HG03066 (cell line): ENCODE measurements at regions not wholly inside any gene's neighbourhood (a gene's known extent, or its start where the extent isn't known, plus 50 kb on each side); places are given as distances from the start of the nearest gene placed in this dataset.
"Not testable (repeated sequence)": the region's sequence is repeated elsewhere in the genome, so short reads cannot be mapped to it uniquely, and the experiment has no call there.

Experiments
- ATAC-seq: cut with Tn5 transposase; IDR thresholded peaks from one replicate; pipeline ENCODE4 v1.9.1; 2021; ENCODE audit warnings: low read depth; ENCODE audit not compliant: unreplicated experiment

GRCh38 chr7:137110535-137110934 is 233.0 kb downstream of the PTN start:
- ATAC-seq: no peak

DNA sequence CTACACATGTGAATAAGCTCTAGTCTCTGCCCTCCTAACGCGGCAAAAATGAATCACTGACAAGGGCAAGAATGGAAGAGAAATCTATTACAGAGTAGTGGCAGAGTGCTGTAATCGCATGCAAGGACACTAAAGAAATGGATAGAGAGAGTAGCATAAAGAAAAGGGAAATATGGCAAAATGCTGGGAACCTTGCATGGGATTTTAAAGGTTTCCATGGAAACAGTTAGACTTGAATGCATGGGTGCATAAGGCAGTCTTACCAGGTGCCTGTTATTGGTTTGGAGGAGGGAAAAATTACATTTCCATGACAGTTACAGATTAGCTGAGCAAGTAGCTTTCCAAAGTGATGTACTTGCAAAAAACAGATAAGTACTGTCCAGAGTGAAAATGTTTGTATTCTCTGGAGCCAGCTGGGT is 233.4 kb downstream of the PTN start:
- ATAC-seq: no peak

GRCh38 chr7:137107802-137108201 is 235.7 kb downstream of the PTN start:
- not testable (repeated sequence) for ATAC-seq

- ATAC-seq: not testable (repeated sequence)
These were observed 235.1 kb downstream of the CHRM2 start for GRCh38 chr7:137103526-137103925.

GRCh38 chr7:137097111-137097510 is 228.7 kb downstream of the CHRM2 start:
- ATAC-seq: no peak

DNA sequence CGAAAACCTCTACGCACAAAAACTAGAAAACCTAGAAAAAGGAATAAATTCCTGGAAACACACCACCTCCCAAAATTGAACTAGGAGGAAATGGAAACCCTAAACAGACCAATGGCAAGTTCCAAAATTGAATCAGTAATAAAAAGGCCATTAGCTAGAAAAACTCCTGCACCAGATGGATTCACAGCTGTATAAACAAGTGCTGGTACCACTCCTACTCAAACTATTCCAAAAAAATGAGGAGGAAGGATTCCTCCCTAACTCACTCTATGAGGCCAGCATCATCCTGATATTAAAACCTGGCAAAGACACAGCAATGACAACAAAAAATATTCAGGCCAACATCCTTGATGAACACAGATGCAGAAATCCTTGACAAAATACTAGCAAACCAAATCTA is 228.2 kb downstream of the CHRM2 start:
- no peak for ATAC-seq

DNA sequence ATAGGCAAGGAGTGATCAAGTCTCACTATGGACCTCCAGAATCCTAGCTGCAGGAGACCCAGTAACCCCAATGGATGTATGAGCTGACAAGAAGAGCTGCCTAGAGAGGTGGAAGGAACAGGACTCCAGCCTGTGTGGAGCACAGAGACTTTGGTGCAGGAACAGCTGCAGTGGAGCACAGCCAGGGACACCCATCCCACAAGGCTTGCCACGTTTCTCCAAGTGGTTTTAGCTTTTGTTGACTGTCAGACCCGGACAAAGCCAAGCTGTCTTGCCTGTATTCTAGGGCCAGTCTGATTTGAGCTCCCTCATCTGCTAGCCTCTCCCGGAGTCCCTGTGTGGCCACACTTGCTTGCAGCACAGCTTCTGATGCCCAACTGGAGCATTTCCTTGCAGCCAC is 224.7 kb downstream of the CHRM2 start:
- no peak for ATAC-seq

DNA sequence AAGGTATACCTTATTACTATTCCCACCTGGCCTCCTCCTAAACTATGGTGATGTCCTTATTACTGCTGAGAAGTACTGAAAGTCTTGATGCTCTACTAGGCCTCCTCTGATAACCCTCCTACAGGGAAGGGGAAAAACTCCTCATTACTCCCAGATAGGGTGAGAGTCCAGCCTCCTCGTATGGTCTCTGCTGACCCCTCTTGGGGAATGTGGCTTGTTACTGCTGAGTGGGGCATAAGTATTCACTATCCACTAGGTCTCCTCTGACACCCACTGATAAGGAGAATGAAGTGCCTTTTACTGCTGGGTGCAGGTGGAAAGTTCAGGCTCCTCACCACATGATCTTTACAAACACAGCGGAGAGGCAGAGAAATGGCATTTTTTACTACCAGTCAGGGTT is 222.9 kb downstream of the CHRM2 start:
- ATAC-seq: no peak

DNA sequence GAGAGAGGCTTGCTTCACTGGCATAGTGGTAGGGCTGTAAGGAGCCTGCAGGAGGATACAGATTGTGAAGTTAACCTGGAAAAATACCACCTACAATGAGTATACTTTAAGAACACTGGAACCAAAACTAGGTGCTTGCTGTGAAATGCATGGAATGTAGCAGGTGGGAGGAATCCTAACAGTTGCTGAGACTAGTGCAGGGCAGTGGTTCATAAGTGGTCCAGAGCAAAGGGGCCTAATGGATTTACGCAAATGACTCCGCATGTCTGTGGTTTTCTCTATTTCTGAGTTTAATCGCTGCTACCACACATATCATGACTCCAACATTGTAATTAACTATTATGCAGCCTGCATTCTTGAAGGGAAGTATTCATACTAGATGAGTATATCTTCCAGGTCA is 218.4 kb downstream of the CHRM2 start:
- ATAC-seq: no peak

- no peak for ATAC-seq
These were observed 216.3 kb downstream of the CHRM2 start for GRCh38 chr7:137084607-137085380.

- no peak for ATAC-seq
These were observed 213.9 kb downstream of the CHRM2 start for GRCh38 chr7:137082391-137082790.

GRCh38 chr7:137081321-137082093 is 213.1 kb downstream of the CHRM2 start:
- no peak for ATAC-seq

DNA sequence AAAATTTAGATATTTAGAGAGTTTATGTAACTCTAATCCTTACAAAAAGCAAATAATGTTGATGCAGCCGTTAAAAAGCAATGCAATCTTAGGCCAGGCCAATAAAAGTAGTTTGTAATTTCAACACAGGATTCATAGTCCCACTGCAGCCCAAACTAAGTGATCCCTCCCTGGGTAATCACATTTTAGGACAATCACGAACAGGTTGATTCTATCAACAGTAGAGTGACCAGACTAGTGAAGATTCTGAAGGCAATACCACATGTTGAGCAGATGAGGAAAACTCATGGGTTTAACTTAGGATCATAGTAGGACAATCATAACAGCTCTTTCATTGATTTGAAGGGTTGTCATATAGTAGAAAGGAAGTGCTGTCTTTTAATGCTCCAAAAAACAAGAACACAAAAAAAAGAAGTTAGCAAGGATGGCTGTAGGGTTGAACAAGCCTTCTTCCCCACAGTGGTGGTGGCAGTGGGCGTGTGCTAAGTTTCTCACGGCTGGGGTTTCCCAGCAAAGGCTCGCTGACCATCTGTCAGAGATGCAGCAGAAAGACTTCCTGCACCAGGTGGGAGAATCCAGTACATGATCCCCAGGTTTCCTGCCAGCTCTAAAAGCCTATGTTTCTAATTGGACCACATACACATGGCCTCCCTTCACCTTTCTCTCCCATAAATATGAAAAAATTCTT is 212.2 kb downstream of the CHRM2 start:
- ATAC-seq: no peak

DNA sequence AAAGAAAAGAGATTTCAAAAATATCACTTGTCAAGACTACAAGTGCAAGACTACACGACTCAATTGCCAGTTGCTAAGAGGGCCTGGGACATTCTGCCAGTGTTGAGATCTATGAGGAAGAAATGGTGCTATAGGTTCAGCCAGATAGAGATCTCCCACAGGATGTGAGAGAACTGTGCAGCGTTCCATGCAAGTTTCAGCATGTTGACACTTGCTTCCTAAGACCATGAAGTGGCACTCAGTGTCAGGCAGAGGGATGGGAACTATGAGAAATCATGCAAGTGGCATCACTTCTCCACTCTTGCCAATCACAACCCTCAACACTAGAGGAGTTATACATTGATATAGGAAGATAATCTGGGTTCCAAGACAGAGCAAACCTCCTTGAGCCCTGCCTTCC is 210.3 kb downstream of the CHRM2 start:
- no peak for ATAC-seq

DNA sequence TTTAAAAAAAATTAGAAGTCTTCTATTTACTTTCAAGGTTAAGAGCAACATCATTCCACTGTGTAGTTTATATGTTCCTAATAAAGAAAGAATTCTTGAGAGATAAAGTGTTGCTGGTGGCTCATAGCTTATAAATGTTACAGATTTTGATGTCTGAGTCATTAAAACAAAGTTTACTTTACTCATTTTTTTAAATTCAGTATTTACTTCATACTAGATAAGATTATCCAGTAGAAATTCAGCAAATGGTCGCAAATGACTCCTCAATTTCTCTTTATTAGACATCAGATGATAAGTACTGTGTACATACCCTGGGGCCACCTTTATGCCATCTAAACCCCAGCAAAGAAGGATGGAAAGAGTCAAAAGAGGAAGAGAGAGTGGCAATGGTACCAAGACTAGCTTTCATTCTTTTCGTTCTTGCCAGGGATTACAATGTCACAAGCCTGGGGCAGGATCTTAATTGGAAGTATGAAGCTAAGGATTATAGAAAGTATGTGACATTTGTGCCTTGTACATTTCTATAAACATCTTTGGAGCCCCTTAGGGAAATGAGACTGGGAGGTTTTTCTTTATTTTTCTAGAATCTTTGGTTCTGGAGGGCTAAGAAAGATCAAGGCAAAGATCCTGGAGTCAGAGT is 206.1 kb downstream of the CHRM2 start:
- ATAC-seq: no peak

DNA sequence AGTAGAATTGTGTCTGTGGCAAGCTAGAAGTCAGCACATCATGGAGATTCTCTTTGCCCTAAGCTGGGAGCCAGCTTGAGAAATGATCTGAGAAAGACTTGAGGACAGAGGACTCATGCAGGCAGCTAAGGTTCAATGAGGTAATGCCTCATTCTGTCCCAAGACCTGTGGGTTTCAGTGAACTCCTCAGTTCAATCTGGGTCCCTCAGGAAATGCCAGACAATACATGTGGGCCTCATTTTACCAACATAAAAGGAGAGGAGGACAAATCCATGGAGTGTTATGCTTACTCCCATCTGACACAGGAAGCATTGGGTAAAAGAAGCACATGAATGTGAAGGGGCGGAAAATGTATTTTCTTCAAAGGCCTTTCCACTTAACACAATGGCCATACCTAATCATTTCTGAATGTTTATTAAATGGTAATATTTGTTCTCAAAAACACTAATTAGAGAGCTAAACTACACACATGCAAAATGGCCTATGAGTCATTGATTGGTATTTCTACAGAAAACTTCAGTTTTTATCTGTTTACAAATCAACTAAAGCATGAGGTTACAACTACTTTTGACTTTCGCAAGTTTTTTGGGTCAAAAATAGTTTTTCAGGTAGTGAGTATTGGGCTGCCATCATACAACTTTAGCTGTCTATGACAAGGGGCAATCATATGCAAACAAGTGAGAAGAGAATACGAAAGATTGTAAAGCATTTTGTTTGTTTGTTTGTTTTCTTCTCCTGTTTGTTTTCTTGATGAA is 205.3 kb downstream of the CHRM2 start:
- ATAC-seq: no peak
